ENCODE measurements at regions not wholly inside any gene's neighbourhood (a gene's known extent, or its start where the extent isn't known, plus 50 kb on each side); places are given as distances from the start of the nearest gene placed in this dataset.

DNA sequence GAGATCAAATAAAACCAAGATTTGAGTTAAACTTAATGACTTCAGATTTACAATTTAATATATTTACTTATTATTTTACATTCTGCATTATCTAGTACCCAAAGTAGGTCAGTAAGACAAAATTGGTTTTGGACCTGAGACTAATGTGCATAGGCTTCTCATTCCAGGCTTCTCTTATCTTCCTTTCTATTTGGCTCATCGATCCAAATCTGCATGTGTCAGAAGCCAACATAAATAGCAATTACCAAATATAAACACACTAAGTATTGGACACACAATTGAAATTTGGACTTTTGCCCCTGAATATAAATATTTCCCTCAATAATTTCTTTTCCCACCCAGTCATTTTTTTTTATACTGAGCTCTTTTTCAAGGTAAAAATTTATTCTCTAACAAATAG, 290.6 kb upstream of the ARHGEF26 start:
- POLR2A ChIA-PET, result no interaction called here
- CTCF ChIA-PET, result interaction anchor here (1.6 kb wide), 1 partner anchor 17 kb away, joined by 5 read pairs; no protein-coding TSS in a partner anchor
- no peak for DNase-seq (ENCODE audit: extremely low spot score)
- TF ChIP-seq, protein P1, sequence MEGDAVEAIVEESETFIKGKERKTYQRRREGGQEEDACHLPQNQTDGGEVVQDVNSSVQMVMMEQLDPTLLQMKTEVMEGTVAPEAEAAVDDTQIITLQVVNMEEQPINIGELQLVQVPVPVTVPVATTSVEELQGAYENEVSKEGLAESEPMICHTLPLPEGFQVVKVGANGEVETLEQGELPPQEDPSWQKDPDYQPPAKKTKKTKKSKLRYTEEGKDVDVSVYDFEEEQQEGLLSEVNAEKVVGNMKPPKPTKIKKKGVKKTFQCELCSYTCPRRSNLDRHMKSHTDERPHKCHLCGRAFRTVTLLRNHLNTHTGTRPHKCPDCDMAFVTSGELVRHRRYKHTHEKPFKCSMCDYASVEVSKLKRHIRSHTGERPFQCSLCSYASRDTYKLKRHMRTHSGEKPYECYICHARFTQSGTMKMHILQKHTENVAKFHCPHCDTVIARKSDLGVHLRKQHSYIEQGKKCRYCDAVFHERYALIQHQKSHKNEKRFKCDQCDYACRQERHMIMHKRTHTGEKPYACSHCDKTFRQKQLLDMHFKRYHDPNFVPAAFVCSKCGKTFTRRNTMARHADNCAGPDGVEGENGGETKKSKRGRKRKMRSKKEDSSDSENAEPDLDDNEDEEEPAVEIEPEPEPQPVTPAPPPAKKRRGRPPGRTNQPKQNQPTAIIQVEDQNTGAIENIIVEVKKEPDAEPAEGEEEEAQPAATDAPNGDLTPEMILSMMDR (IDR thresholded peaks at IDR 0.05; ENCODE audit: control extremely low read depth, extremely low read depth, low read depth, missing control alignments), result no peak

- peak; percentile 10 for DNase-seq (ENCODE audit: extremely low spot score)
- POLR2A ChIA-PET, result no interaction called here
- TF ChIP-seq, protein P1 (IDR thresholded peaks at IDR 0.05; ENCODE audit: control extremely low read depth, extremely low read depth, low read depth, missing control alignments), result no peak
- CTCF ChIA-PET, result interaction anchor here (0.9 to 3.3 kb wide), 4 partner anchors 9 to 419 kb away, joined by 3 to 17 read pairs (median 6); no protein-coding TSS in a partner anchor
Measured at GRCh38 chr3:153835540-153835939, 285.6 kb upstream of the ARHGEF26 start.

DNA sequence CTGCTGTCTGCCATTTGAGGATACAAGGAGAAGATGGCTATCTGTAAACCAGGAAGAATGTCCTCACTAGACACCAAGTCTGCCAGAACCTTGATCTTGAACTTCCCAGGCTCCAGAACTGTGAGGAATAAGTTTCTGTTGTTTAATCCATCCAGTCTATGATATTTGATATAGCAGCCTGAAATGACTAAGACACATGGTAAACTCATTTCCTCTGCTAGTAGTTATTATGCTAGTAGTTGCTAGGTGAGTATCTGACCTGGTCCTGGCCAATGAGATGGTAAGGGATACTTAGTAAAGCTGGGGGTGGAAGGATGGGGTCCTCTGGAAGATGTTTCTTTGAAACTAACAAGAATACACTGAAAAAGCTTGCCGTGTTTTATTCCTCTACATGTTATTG, 280.7 kb upstream of the ARHGEF26 start:
- POLR2A ChIA-PET, result no interaction called here
- TF ChIP-seq, protein P1 (IDR thresholded peaks at IDR 0.05; ENCODE audit: control extremely low read depth, extremely low read depth, low read depth, missing control alignments), result no peak
- no peak for DNase-seq (ENCODE audit: extremely low spot score)
- CTCF ChIA-PET, result no interaction called here

GRCh38 chr3:153843994-153844393, 277.2 kb upstream of the ARHGEF26 start:
- ChIA-PET POLR2A (no interaction called here), CTCF (interaction anchor here (2.1 kb wide), 1 partner anchor 9 kb away, joined by 8 read pairs; no protein-coding TSS in a partner anchor)
- TF ChIP-seq, protein P1 (IDR thresholded peaks at IDR 0.05; ENCODE audit: control extremely low read depth, extremely low read depth, low read depth, missing control alignments), result no peak
- no peak for DNase-seq (ENCODE audit: extremely low spot score)

DNA sequence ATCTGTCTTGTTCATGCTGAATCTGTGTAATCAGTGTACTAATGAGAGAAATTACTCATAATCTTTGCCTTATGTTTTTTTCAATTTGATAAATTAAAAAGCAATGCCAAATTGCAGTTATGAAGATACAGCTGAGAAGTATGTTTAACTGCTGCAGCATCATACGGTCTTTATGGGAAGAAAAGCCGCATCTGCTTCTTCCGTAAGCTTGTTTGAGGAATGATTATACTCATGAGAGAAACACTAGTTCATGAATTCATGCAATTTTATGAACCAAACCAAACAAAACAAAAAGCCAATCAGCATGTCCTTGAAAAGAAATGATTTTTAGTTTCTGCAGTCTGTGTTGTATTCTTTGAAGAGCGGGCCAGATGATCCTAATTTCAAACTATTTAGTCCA, 275.9 kb upstream of the ARHGEF26 start:
- POLR2A ChIA-PET, result no interaction called here
- no peak for DNase-seq (ENCODE audit: extremely low spot score)
- TF ChIP-seq, protein P1 (IDR thresholded peaks at IDR 0.05; ENCODE audit: control extremely low read depth, extremely low read depth, low read depth, missing control alignments), result no peak
- CTCF ChIA-PET, result interaction anchor here (2.1 kb wide), 1 partner anchor 10 kb away, joined by 8 read pairs; no protein-coding TSS in a partner anchor

- ChIA-PET POLR2A (no interaction called here), CTCF (interaction anchor here (1.1 to 3.0 kb wide), 2 partner anchors 12 to 13 kb away, joined by 4 to 17 read pairs; no protein-coding TSS in a partner anchor)
- TF ChIP-seq, protein P1 (IDR thresholded peaks at IDR 0.05; ENCODE audit: control extremely low read depth, extremely low read depth, low read depth, missing control alignments), result no peak
- DNase-seq (ENCODE audit: extremely low spot score), result no peak
Measured at GRCh38 chr3:153848702-153849101, 272.5 kb upstream of the ARHGEF26 start.
